GM12891 (cell line): ENCODE measurements at regions not wholly inside any gene's neighbourhood (a gene's known extent, or its start where the extent isn't known, plus 50 kb on each side); places are given as distances from the start of the nearest gene placed in this dataset.

Experiments used
- PAX5 ChIP-seq: IDR thresholded peaks from 2 replicates; pipeline ENCODE4 v1.6.1; 2011; ENCODE audit warnings: low read length, moderate library complexity, mild to moderate bottlenecking; ENCODE audit not compliant: insufficient read depth, severe bottlenecking
- POLR2A ChIP-seq: IDR thresholded peaks from 2 replicates; pipeline ENCODE4 v1.6.1; 2011; ENCODE audit warnings: low read depth, low read length, control low read depth

- TF ChIP-seq POLR2A (no peak), PAX5 (no peak)
Observed at GRCh38 chr5:164439799-164440198, 934.4 kb downstream of the MAT2B start.
